Ammon's horn (tissue), 1 donor: ENCODE measurements at regions not wholly inside any gene's neighbourhood (a gene's known extent, or its start where the extent isn't known, plus 50 kb on each side); places are given as distances from the start of the nearest gene placed in this dataset.

Source experiments
- DNase-seq: peaks from one replicate; pipeline ENCODE4 v3.0.0-alpha.2; 2016; ENCODE audit warnings: low spot score

GRCh38 chr14:61132336-61132735 is 148.8 kb downstream of the TMEM30B start:
- DNase-seq, result no peak

- no peak for DNase-seq
Measured at GRCh38 chr14:61130512-61131260, 149.6 kb downstream of the SLC38A6 start.

- no peak for DNase-seq
Measured at GRCh38 chr14:61129168-61129745, 148.2 kb downstream of the SLC38A6 start.

GRCh38 chr14:61128382-61129167 is 147.5 kb downstream of the SLC38A6 start:
- no peak for DNase-seq

DNA sequence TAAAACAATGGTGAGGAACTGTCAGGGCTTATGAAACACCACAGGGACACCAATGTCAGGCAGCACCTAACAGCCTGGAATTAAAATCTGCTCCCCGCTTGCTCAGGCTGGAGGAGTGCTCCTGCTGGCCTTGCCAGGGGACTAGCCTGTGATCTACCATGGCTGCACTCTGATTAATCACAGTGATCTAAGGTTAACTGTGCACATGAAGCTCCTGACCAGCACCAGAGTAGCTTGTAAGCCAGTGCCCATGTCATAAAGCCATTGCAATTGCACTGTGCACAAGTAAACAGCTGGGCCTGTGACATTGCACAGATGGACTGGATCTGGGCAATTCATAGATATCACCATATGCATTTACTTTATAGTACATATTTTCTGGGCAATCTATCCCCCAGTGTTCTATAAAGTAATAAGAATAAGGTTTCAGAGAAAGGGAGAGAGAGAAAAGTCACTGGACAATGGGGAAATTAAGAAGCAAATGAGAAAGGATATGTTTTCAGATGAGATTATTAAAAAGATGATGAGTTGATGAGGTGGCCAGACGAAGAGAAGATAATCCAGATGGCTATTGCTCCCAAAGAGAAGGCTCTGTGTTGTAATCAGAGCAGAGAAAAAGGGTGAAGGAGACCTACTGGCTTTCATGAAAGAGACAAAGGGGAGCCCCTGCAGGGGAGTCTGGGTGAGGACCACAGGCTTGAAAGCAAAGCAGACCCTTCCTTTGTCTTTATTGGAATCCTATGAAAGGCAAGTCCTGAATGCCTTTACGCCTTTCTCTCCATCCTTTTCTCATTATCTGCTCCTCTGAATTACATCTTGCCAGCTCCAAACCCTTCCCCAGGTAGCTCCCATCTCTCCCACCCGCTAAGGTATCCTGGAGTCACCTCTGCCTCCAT is 145.8 kb downstream of the SLC38A6 start:
- no peak for DNase-seq

GRCh38 chr14:61125867-61126572 is 145.0 kb downstream of the SLC38A6 start:
- DNase-seq, result no peak

- no peak for DNase-seq
Measured at GRCh38 chr14:61125041-61125866, 144.2 kb downstream of the SLC38A6 start.

GRCh38 chr14:61122862-61123261 is 141.8 kb downstream of the SLC38A6 start:
- DNase-seq, result no peak

GRCh38 chr14:61121355-61121787 is 140.3 kb downstream of the SLC38A6 start:
- DNase-seq, result no peak

GRCh38 chr14:61120576-61120975 is 139.5 kb downstream of the SLC38A6 start:
- no peak for DNase-seq

DNA sequence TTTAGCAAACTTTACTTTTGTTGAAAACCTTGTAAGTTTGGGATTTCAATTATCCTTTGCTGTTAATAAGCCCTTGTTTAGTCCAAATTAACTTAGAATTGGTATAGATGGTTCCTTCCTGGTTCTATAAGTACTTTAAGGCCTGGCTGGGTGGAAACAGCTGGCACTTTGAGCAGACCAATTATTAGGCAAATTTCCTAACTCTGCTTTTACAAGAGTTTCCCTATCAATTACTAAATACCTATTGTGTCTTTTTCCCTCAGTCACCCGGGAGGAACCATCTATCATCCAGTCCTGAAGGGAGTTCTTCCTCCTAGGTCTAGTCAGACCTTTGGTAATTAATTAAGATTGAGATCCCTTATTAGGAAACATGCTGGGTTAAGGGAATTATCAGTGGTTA is 138.0 kb downstream of the SLC38A6 start:
- no peak for DNase-seq

DNA sequence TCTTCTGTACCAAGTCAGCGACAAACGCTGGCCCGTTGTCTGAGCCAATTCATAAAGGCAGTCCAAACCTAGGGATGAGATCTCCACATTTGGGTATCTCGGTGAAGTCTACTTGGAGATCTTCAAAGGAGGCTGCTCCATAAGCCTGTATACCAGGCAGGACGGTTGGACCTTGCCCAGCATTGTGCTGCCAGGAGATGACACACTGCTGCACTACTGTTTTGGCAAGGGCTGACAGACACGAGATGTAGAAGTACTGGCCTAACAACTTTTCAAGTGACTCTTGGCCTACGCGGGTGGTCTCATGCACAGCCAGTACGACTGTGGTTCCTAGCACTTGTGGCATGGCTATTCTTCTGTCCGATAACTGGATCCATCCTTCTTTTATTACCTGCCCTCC is 135.3 kb downstream of the SLC38A6 start:
- no peak for DNase-seq

- no peak for DNase-seq
Measured at GRCh38 chr14:61113561-61114225, 132.6 kb downstream of the SLC38A6 start.

DNA sequence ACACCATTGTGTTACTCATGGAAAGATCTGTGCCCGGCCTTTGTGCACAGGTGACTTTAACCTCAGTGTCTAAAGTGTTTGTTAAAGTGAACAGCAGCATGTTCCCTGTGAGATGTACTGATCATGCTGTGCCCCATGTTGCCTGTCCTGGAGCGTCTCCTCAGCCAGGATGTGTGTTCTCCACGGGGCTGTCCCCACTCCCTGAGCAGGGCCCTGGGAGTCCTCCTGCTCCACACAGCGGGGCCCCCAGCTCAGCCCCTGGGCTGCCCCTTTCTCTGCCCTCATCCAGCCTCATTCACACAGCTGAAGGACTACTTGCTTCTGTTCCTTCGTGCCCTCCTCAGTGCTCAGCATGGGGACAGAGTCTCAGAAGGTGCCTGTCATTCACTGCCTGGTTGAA is 131.5 kb downstream of the SLC38A6 start:
- DNase-seq, result no peak

DNA sequence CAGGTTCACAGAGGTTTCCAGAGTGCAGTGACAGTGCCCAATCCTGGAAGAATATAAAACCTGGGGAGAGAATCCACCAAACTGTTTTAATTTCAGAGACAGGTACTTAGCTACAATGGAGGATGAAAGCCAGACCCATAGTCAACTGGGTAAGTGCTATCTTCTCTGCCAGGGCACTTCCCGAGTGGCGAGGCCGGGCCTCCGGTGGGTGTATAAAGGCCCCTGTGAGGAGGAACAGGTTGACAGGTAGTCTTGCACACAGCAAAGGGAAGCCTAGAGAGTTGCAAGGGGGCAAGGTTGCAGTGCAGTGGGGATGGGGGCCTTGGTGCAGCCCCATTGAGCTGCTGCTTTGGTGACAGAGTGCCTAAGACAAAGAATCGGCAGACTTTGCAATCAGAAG is 130.7 kb downstream of the SLC38A6 start:
- DNase-seq, result no peak

- DNase-seq, result no peak
Measured at GRCh38 chr14:61111209-61111665, 130.2 kb downstream of the SLC38A6 start.

DNA sequence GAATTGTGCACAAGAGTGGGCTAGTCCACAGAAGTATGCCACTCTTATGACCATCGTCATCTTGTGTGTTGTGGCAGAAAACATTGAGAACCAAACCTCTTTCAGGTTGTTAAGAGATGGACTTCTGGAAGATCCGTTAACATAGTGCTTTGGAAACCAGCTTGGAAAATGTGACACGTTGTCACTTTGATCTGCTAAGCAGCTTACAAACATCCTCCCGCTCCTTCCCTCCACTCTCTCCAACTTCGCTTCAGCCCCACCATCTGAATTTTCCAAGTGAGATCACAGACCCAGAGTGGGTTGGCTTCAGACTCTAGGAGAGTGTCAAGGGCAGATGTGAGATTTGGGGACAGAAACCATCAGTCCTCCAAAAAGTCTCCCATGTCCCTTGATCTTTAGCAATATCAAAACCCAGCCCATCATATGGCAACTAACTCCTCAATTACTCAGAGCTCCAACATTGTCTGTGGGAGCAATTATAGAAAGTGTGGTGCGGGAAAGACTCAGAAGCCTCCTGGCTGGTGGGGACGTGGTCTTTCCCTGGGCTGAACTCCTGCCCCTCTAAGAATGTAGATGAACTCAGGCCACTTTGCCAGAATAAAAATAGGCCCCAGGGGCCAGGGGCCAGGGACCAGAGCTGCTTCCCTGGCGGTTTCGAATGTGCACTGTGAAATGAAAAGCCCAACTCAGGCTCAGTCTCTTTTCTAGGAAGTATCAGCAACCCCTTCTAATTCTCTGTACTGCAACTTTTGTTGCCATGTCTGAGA is 129.5 kb downstream of the SLC38A6 start:
- DNase-seq, result no peak

GRCh38 chr14:61109288-61109687 is 128.2 kb downstream of the SLC38A6 start:
- DNase-seq, result no peak
